Keratinocyte (primary cell): ENCODE measurements at regions not wholly inside any gene's neighbourhood (a gene's known extent, or its start where the extent isn't known, plus 50 kb on each side); places are given as distances from the start of the nearest gene placed in this dataset.

Experiments used
- DNase-seq: peaks from one replicate; pipeline ENCODE4 v3.0.0-alpha.2; 2011; ENCODE audit warnings: low read depth, missing footprints, low spot score
- FAIRE-seq: peaks from 2 replicates; lab custom pipeline; 2011; peaks lifted over from hg19 to GRCh38; lab: Jason Lieb, UNC
- H2AFZ ChIP-seq: 2 replicates; pipeline ENCODE4 v1.6.0; 2012; ENCODE audit warnings: low read length, control low read depth, inconsistent platforms; ENCODE audit not compliant: control insufficient read depth
- H3K27ac ChIP-seq: 2 replicates; pipeline ENCODE4 v1.5.1; 2011; ENCODE audit warnings: low read length; ENCODE audit not compliant: control insufficient read depth, insufficient read depth
- H3K27me3 ChIP-seq: 3 replicates; pipeline ENCODE4 v1.6.0; 2011; ENCODE audit warnings: low read length; ENCODE audit not compliant: control insufficient read depth, insufficient read depth; ENCODE audit errors: extremely low read depth
- H3K36me3 ChIP-seq, 2 experiments: 2 replicates in 1 of 2; 3 replicates in 1 of 2; pipeline ENCODE4 v1.5.1; 2011; ENCODE audit warnings: low read length in 2 of 2, mild to moderate bottlenecking in 1 of 2; ENCODE audit not compliant: control insufficient read depth in 2 of 2, insufficient read depth in 2 of 2; ENCODE audit errors: extremely low read depth in 1 of 2
- H3K4me1 ChIP-seq: 3 replicates; pipeline ENCODE4 v1.5.1; 2011; ENCODE audit warnings: low read length; ENCODE audit not compliant: control insufficient read depth, insufficient read depth; ENCODE audit errors: extremely low read depth
- H3K4me2 ChIP-seq: 3 replicates; pipeline ENCODE4 v1.6.0; 2011; ENCODE audit warnings: low read depth, low read length; ENCODE audit not compliant: control insufficient read depth, insufficient read depth; ENCODE audit errors: extremely low read depth
- H3K4me3 ChIP-seq, 3 experiments: fragments of 200-600 bp in 1 of 3; sonication (generic) in 1 of 3; 2 replicates in 2 of 3; 3 replicates in 1 of 3; pipeline ENCODE4 v1.5.1; 2011 to 2016; ENCODE audit warnings: low read length in 3 of 3, mild to moderate bottlenecking in 3 of 3, control low read depth in 2 of 3, inconsistent platforms in 1 of 3, low read depth in 1 of 3, mixed read lengths in 1 of 3, mixed run types in 1 of 3, moderate library complexity in 1 of 3; ENCODE audit not compliant: control insufficient read depth in 2 of 3, insufficient read depth in 2 of 3; ENCODE audit errors: extremely low read depth in 1 of 3
- H3K79me2 ChIP-seq: 2 replicates; pipeline ENCODE4 v1.6.0; 2012; ENCODE audit warnings: low read length; ENCODE audit not compliant: control insufficient read depth, insufficient read depth
- H3K9ac ChIP-seq: 3 replicates; pipeline ENCODE4 v1.6.0; 2011; ENCODE audit warnings: low read length; ENCODE audit not compliant: control insufficient read depth, insufficient read depth; ENCODE audit errors: extremely low read depth
- H3K9me1 ChIP-seq: 3 replicates; pipeline ENCODE4 v1.6.0; 2011; ENCODE audit warnings: low read length; ENCODE audit not compliant: control insufficient read depth, insufficient read depth; ENCODE audit errors: extremely low read depth
- H3K9me3 ChIP-seq: 2 replicates; pipeline ENCODE4 v1.5.1; 2012; ENCODE audit warnings: low read depth, low read length; ENCODE audit not compliant: control insufficient read depth
- H4K20me1 ChIP-seq: 3 replicates; pipeline ENCODE4 v1.6.0; 2011; ENCODE audit warnings: low read length; ENCODE audit not compliant: control insufficient read depth, insufficient read depth; ENCODE audit errors: extremely low read depth
- CTCF ChIP-seq, 3 experiments: IDR thresholded peaks in 1 of 3; conservative IDR thresholded peaks in 1 of 3; optimal IDR thresholded peaks in 1 of 3; 2 replicates in 2 of 3; 3 replicates in 1 of 3; pipeline versions ENCODE3 to v1.5.1; 2011; ENCODE audit warnings: low read length in 3 of 3, mild to moderate bottlenecking in 3 of 3, moderate library complexity in 2 of 3, control low read depth in 1 of 3, inconsistent platforms in 1 of 3; ENCODE audit not compliant: insufficient read depth in 2 of 3; ENCODE audit errors: extremely low read depth in 1 of 3
- EZH2 ChIP-seq: IDR thresholded peaks from one replicate; pipeline ENCODE4 v1.6.1; 2012; ENCODE audit warnings: inconsistent platforms, mild to moderate bottlenecking, low read length, moderate library complexity
- dilution Hi-C: fragments of 300-500 bp; cut with MboI; formaldehyde crosslinking; loops from one replicate; pipeline ENCODE4 v1.7.0; 2020; ENCODE audit warnings: low sequenced_read_pairs; ENCODE audit not compliant: extremely low pct_ligation_motif_present

- Histone ChIP-seq H3K27me3 (no peaks in the 10 kb centered on the region), H3K4me2 (peak overlapping the region; percentile 97), H3K4me1 (peaks cover 26% of the 10 kb centered on the region), H3K4me3 (peak overlapping the region; percentile 5 to 15 (median 5)), H3K9ac (peak overlapping the region; percentile 56), H3K79me2 (peaks cover 20% of the 10 kb centered on the region), H3K9me3 (no peaks in the 10 kb centered on the region), H4K20me1 (no peaks in the 10 kb centered on the region), H3K27ac (peak overlapping the region; percentile 95), H3K36me3 (no peaks in the 10 kb centered on the region), H3K9me1 (no peaks in the 10 kb centered on the region), H2AFZ (peak overlapping the region; percentile 0)
- FAIRE-seq (peak; percentile 71), DNase-seq (no peak)
- dilution Hi-C loops = no loop called here
- TF ChIP-seq EZH2 (no peak), CTCF (optimal IDR thresholded peaks at IDR 0.05 in 1 of 3, IDR thresholded peaks at IDR 0.05 in 1 of 3, conservative IDR thresholded peaks at IDR 0.05 in 1 of 3; ENCODE audit: extremely low read depth in 1 of 3, insufficient read depth in 2 of 3, low read length in 3 of 3) (no peak)
These were observed 105.2 kb downstream of the CHCHD4 start for GRCh38 chr3:14019459-14019858.

- H3K4me3 ChIP-seq = peak overlapping the region; percentile 41 to 69 (median 66)
- peak overlapping the region; percentile 95 for H3K27ac ChIP-seq
These were observed 107.7 kb downstream of the CHCHD4 start for GRCh38 chr3:14016900-14017475.

More at GRCh38 chr3:14016900-14017475, 107.7 kb downstream of the CHCHD4 start:
- Histone ChIP-seq H4K20me1 (no peaks in the 10 kb centered on the region), H2AFZ (peak overlapping the region; percentile 94), H3K9ac (peak overlapping the region; percentile 80), H3K27me3 (no peaks in the 10 kb centered on the region), H3K9me1 (no peaks in the 10 kb centered on the region), H3K4me2 (peak overlapping the region; percentile 97), H3K9me3 (no peaks in the 10 kb centered on the region), H3K4me1 (peaks cover 26% of the 10 kb centered on the region), H3K36me3 (no peaks in the 10 kb centered on the region), H3K79me2 (peaks cover 15% of the 10 kb centered on the region)
- FAIRE-seq (peak; percentile 100), DNase-seq (peak; percentile 77)
- TF ChIP-seq CTCF (optimal IDR thresholded peaks at IDR 0.05 in 1 of 3, IDR thresholded peaks at IDR 0.05 in 1 of 3, conservative IDR thresholded peaks at IDR 0.05 in 1 of 3; ENCODE audit: extremely low read depth in 1 of 3, insufficient read depth in 2 of 3, low read length in 3 of 3) = no peak
- TF ChIP-seq EZH2 = no peak
- dilution Hi-C loops = no loop called here
